ENCODE measurements at regions not wholly inside any gene's neighbourhood (a gene's known extent, or its start where the extent isn't known, plus 50 kb on each side); places are given as distances from the start of the nearest gene placed in this dataset.

- H3K9me3 ChIP-seq (ENCODE audit: control insufficient read depth, low read depth, low read length), result no peaks in the 10 kb centered on the region
- no peaks in the 10 kb centered on the region for H3K79me1 ChIP-seq (ENCODE audit: insufficient read depth, low read depth, low read length, poor library complexity, severe bottlenecking)
- H2BK5ac ChIP-seq (ENCODE audit: insufficient read length, low read length), result no peak overlapping the region
- H2AFZ ChIP-seq (ENCODE audit: low read length), result no peak overlapping the region
- DNase-seq, result no peak
- H3K27ac Mint-ChIP-seq, result no peak overlapping the region
- no peak overlapping the region for H3K4me2 ChIP-seq (ENCODE audit: insufficient read depth, insufficient read length, low read length)
- peaks cover 0 to 6% (median 2%) of the 10 kb centered on the region in 3 experiments; a peak in 3 of 7 replicates for H3K36me3 Mint-ChIP-seq (ENCODE audit: insufficient read depth in 1 of 3, low read depth in 3 of 3)
- H4K8ac ChIP-seq (replicated peaks; ENCODE audit: insufficient read length, low read depth, low read length), result no peak overlapping the region
- no peak overlapping the region for H4K5ac ChIP-seq (ENCODE audit: insufficient read length, low read depth, low read length)
- no peaks in the 10 kb centered on the region for H3K27me3 Mint-ChIP-seq (ENCODE audit: low read depth)
- H2BK120ac ChIP-seq (ENCODE audit: low read depth, low read length, poor library complexity, severe bottlenecking), result no peak overlapping the region
- no peaks in the 10 kb centered on the region for H3K79me2 ChIP-seq (ENCODE audit: insufficient read depth, low read length)
- H3K4ac ChIP-seq (ENCODE audit: low read depth, low read length), result no peak overlapping the region
- no CpG with 5 or more reads among the region's 2 CpGs for WGBS (ENCODE audit: extremely low coverage, insufficient read length, low lambda C conversion rate)
- no peak overlapping the region for H3K9ac ChIP-seq (ENCODE audit: extremely low read depth, insufficient read length, low read length)
- no peak overlapping the region for H3K56ac ChIP-seq (ENCODE audit: insufficient read length, low read depth, low read length)
- no peak overlapping the region for H3K4me3 Mint-ChIP-seq
- H3K18ac ChIP-seq (ENCODE audit: insufficient read length, low read depth, low read length), result no peak overlapping the region
- TF ChIP-seq CTCF (conservative IDR thresholded peaks at IDR 0.05), result no peak
- H3K14ac ChIP-seq (ENCODE audit: insufficient read depth, low read length), result no peak overlapping the region
- no peaks in the 10 kb centered on the region for H3K23me2 ChIP-seq (ENCODE audit: insufficient read length, low read depth, low read length, poor library complexity, severe bottlenecking)
- no peak overlapping the region for H3K27ac ChIP-seq (ENCODE audit: insufficient read length, low read depth, low read length)
- H2AK5ac ChIP-seq (ENCODE audit: insufficient read length, low read length), result no peak overlapping the region
- no peak overlapping the region for H4K91ac ChIP-seq (ENCODE audit: insufficient read length, low read depth, low read length)
- peaks cover 5 to 11% of the 10 kb centered on the region in 2 experiments; a peak in 3 of 5 replicates for H3K9me3 Mint-ChIP-seq
- no peak overlapping the region for H2BK12ac ChIP-seq (ENCODE audit: insufficient read length, low read depth, low read length)
- H3K4me1 Mint-ChIP-seq, result no peaks in the 10 kb centered on the region
- H4K20me1 ChIP-seq (ENCODE audit: control insufficient read depth, insufficient read depth, insufficient read length), result no peaks in the 10 kb centered on the region
- no peaks in the 10 kb centered on the region for H3K27me3 ChIP-seq (ENCODE audit: insufficient read depth, low read length)
- H2BK15ac ChIP-seq (ENCODE audit: low read depth, low read length), result no peak overlapping the region
- H3K23ac ChIP-seq (ENCODE audit: insufficient read length, low read depth, low read length), result no peak overlapping the region
- no peak overlapping the region for H3T11ph ChIP-seq (ENCODE audit: low read length)
- H2BK20ac ChIP-seq (ENCODE audit: low read depth, low read length, poor library complexity, severe bottlenecking), result no peak overlapping the region
- peaks cover 3% of the 10 kb centered on the region; the same call in 1 of the 2 replicates for H3K4me1 ChIP-seq (ENCODE audit: insufficient read depth, low read length)
These were observed 168.1 kb upstream of the SOX21 start for GRCh38 chr13:94880463-94880862.

Data from H9 (cell line).